A172 (cell line): ENCODE measurements at regions not wholly inside any gene's neighbourhood (a gene's known extent, or its start where the extent isn't known, plus 50 kb on each side); places are given as distances from the start of the nearest gene placed in this dataset.

Experiments used
- DNase-seq: peaks from one replicate; pipeline ENCODE4 v3.0.0-alpha.2; 2015; ENCODE audit warnings: low spot score

GRCh38 chr7:54810401-54810800, 51.4 kb upstream of the SEC61G start:
- no peak for DNase-seq

- DNase-seq: peak; percentile 81
These were observed 52.2 kb upstream of the SEC61G start for GRCh38 chr7:54811041-54811845.

- peak; percentile 33 for DNase-seq
These were observed 52.8 kb upstream of the SEC61G start for GRCh38 chr7:54811846-54812254.

DNA sequence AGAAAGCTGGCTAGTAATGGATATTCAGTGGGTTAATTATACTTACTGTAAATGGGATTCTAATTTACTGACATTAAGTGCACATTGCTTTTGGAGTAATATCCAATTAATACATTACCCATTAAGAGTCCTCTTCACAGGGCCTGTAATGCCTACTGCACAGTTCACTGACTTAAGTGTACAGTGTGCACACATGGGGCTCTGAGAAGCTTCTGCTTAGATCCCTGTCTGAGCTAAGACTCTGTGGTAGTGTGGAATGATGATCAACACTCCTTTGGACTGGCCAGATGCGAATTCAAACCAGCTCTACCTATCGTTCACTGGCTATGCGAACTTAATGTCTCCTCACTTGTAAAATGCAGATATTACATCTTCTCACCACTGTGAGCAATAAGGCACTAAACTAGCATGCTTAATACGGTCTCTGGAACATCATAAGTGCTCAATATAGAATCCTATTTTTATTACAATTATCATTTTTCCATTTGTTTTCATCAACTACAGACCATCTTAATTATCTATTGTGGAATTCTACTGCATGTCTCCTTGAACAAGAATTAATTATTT, 53.8 kb upstream of the SEC61G start:
- DNase-seq: no peak

DNA sequence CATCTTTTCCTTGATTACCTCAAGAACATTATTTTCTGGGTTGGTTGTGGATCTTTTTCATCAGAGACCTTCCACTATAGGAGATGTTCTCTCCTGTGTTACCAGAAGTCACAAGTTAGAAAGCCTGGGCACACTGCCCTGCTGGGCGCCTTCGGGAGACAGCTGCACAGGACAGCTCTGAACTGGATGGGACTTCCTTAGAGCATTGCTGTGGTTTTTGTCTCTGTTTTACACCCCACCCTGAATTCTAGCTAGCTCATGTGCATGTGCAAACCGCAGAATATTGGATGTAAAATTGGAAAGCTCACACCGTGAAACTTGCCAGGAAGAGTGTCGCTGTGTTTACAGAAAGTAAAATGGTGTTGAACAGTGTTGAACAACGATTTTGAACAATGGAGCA, 54.4 kb upstream of the SEC61G start:
- no peak for DNase-seq

- no peak for DNase-seq
These were observed 55.4 kb upstream of the SEC61G start for GRCh38 chr7:54814401-54814800.

- DNase-seq: no peak
These were observed 58.1 kb upstream of the SEC61G start for GRCh38 chr7:54817152-54817551.

- no peak for DNase-seq
These were observed 64.8 kb upstream of the SEC61G start for GRCh38 chr7:54823776-54824175.

GRCh38 chr7:54824655-54825054, 65.6 kb upstream of the SEC61G start:
- no peak for DNase-seq

- DNase-seq: no peak
These were observed 66.4 kb upstream of the SEC61G start for GRCh38 chr7:54825368-54825767.

GRCh38 chr7:54827734-54828133, 68.7 kb upstream of the SEC61G start:
- no peak for DNase-seq

GRCh38 chr7:54831046-54831643, 72.1 kb upstream of the SEC61G start:
- DNase-seq: peak; percentile 22

- DNase-seq: peak; percentile 48
These were observed 72.7 kb upstream of the SEC61G start for GRCh38 chr7:54831644-54832095.

GRCh38 chr7:54833001-54833467, 74.0 kb upstream of the SEC61G start:
- no peak for DNase-seq

DNA sequence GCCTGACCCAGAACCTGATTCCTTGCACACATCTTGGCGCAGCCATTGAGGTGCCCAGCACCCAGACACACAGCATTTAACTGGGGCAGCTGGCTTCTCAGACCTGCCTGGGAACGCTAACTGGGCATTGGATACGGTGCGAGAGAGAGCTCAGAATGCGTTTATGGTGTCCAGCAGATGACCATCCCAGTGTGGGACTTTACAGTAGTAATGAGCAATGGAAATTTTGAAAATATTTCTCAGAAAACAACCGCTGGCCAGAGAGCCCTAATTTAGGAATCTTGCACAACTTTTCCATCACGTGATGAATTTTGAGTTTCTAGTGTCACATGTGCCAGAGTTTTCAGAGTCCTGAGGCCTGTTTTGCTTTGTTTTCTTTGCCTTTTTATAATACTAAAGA, 78.2 kb upstream of the SEC61G start:
- DNase-seq: no peak

GRCh38 chr7:54837761-54838160, 78.8 kb upstream of the SEC61G start:
- DNase-seq: no peak

- no peak for DNase-seq
These were observed 79.3 kb upstream of the SEC61G start for GRCh38 chr7:54838175-54838910.

- DNase-seq: peak; percentile 78
These were observed 80.7 kb upstream of the SEC61G start for GRCh38 chr7:54839575-54840213.

GRCh38 chr7:54841772-54842697, 83.0 kb upstream of the SEC61G start:
- DNase-seq: peak; percentile 40

DNA sequence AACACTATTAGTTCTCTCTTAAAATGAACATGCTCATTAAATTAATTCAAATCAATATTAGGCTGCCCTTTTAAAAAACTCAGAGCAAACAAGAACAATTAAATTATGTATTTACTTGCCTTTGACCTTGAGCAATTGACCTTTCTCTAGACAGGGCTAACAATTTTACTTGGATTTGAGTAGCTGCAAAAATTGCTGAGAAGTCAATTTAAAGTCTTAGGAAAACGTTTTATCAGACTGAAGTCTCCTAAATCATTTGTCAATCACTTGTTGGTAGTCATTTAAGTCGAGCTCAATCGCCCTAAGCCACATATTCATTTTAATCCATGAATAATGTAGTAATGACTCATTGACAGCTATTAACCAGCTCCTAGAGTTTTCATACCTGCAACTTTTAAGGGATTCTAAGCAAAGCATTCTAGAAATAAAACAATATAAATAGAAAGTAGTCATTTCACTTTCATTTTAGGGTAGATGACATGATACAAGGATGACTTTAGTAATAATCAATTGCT, 84.9 kb upstream of the SEC61G start:
- DNase-seq: no peak
